ENCODE measurements at regions not wholly inside any gene's neighbourhood (a gene's known extent, or its start where the extent isn't known, plus 50 kb on each side); places are given as distances from the start of the nearest gene placed in this dataset.

GRCh38 chr2:53087262-53087873 lies 680.2 kb upstream of the CHAC2 start:
- ChIA-PET CTCF (no interaction called here), SMC1A (ENCODE audit: uncharacterized antibody, unreplicated experiment) (interaction anchor here (0.7 kb wide), 1 partner anchor 53 kb away, joined by 3 read pairs; no protein-coding TSS in a partner anchor), RAD21 (ENCODE audit: unreplicated experiment) (no interaction called here), POLR2A (no interaction called here)
- H3K9me3 ChIP-seq (replicated peaks; ENCODE audit: control insufficient read depth, insufficient read depth, low read length) = no peaks in the 10 kb centered on the region
- no peaks in the 10 kb centered on the region for H3K4me1 ChIP-seq (ENCODE audit: control insufficient read depth, insufficient read depth, low read length)
- H2AFZ ChIP-seq (ENCODE audit: control insufficient read depth, low read depth, low read length) = no peak overlapping the region
- BruUV-seq (replicated peaks) = no TSS peak
- TF ChIP-seq ETV6 (conservative IDR thresholded peaks at IDR 0.05 in 1 of 2, IDR thresholded peaks at IDR 0.05 in 1 of 2; ENCODE audit: borderline replicate concordance in 1 of 2, low read depth in 1 of 2) (no peak), ZSCAN29 (IDR thresholded peaks at IDR 0.05) (no peak), ZNF384 (IDR thresholded peaks at IDR 0.05; ENCODE audit: borderline replicate concordance, low read depth, low read length) (no peak), NR2F1 (conservative IDR thresholded peaks at IDR 0.05) (no peak)
- ATAC-seq = no peak
- H3K36me3 ChIP-seq (ENCODE audit: control insufficient read depth in 2 of 2, insufficient read depth in 2 of 2, low read length in 1 of 2) = no peaks in the 10 kb centered on the region
- DNase-seq (ENCODE audit: low read depth, low spot score) = no peak
- H3K27me3 ChIP-seq (replicated peaks in 1 of 2; ENCODE audit: control insufficient read depth in 2 of 2, insufficient read depth in 2 of 2, low read length in 1 of 2) = no peaks in the 10 kb centered on the region
- no peak overlapping the region for H3K9ac ChIP-seq (ENCODE audit: control insufficient read depth, insufficient read depth, low read length)
- no peak overlapping the region for H3K4me3 ChIP-seq
- H3K79me2 ChIP-seq (ENCODE audit: control insufficient read depth, insufficient read depth, low read length) = no peaks in the 10 kb centered on the region
- WGBS (ENCODE audit: insufficient coverage, insufficient replicate concordance, low lambda C conversion rate, missing lambda C conversion rate) = 0% methylated on average over 1 of the region's 1 CpG
- H3K27ac ChIP-seq (ENCODE audit: control insufficient read depth, insufficient read depth) = no peak overlapping the region
- in situ Hi-C loops (cut with MboI) = no loop called here
- intact Hi-C loops (cut with micrococcal nuclease; ENCODE audit: unreplicated experiment) = no loop called here
- no peak overlapping the region for H3K4me2 ChIP-seq (ENCODE audit: control insufficient read depth, insufficient read depth)
- no peak for FAIRE-seq
- no peaks in the 10 kb centered on the region for H4K20me1 ChIP-seq (ENCODE audit: control insufficient read depth, insufficient read depth)

GRCh38 chr2:53077413-53077812 lies 690.2 kb upstream of the CHAC2 start:
- no TSS peak for BruUV-seq (replicated peaks)
- RAD21 ChIA-PET (ENCODE audit: unreplicated experiment) = no interaction called here

More at GRCh38 chr2:53077413-53077812, 690.2 kb upstream of the CHAC2 start:
- intact Hi-C loops (cut with micrococcal nuclease; ENCODE audit: unreplicated experiment) (no loop called here), in situ Hi-C loops (cut with MboI) (no loop called here)
- Histone ChIP-seq H2AFZ (ENCODE audit: control insufficient read depth, low read depth, low read length) (no peak overlapping the region), H3K4me2 (ENCODE audit: control insufficient read depth, insufficient read depth) (no peak overlapping the region), H3K9ac (ENCODE audit: control insufficient read depth, insufficient read depth, low read length) (no peak overlapping the region), H3K36me3 (ENCODE audit: control insufficient read depth in 2 of 2, insufficient read depth in 2 of 2, low read length in 1 of 2) (no peaks in the 10 kb centered on the region), H3K79me2 (ENCODE audit: control insufficient read depth, insufficient read depth, low read length) (no peaks in the 10 kb centered on the region), H3K9me3 (replicated peaks; ENCODE audit: control insufficient read depth, insufficient read depth, low read length) (no peaks in the 10 kb centered on the region), H3K27ac (ENCODE audit: control insufficient read depth, insufficient read depth) (no peak overlapping the region), H4K20me1 (ENCODE audit: control insufficient read depth, insufficient read depth) (no peaks in the 10 kb centered on the region), H3K4me1 (ENCODE audit: control insufficient read depth, insufficient read depth, low read length) (no peaks in the 10 kb centered on the region), H3K27me3 (replicated peaks in 1 of 2; ENCODE audit: control insufficient read depth in 2 of 2, insufficient read depth in 2 of 2, low read length in 1 of 2) (no peaks in the 10 kb centered on the region), H3K4me3 (no peak overlapping the region)
- TF ChIP-seq BCL11A (IDR thresholded peaks at IDR 0.05; ENCODE audit: low read depth, low read length) (no peak), TARDBP (IDR thresholded peaks at IDR 0.05; ENCODE audit: borderline replicate concordance) (no peak), NFIC (IDR thresholded peaks at IDR 0.05; ENCODE audit: low read depth, low read length) (no peak)
- ChIA-PET CTCF (no interaction called here), SMC1A (ENCODE audit: uncharacterized antibody, unreplicated experiment) (interaction anchor here (1.0 kb wide), 1 partner anchor 8 kb away, joined by 3 read pairs; no protein-coding TSS in a partner anchor), POLR2A (no interaction called here)
- FAIRE-seq (no peak), ATAC-seq (no peak), DNase-seq (ENCODE audit: low read depth, low spot score) (no peak)
